HG03442 (cell line): ENCODE measurements at regions not wholly inside any gene's neighbourhood (a gene's known extent, or its start where the extent isn't known, plus 50 kb on each side); places are given as distances from the start of the nearest gene placed in this dataset.
"Not testable (repeated sequence)": the region's sequence is repeated elsewhere in the genome, so short reads cannot be mapped to it uniquely, and the experiment has no call there.

ENCODE experiments used
- ATAC-seq: cut with Tn5 transposase; IDR thresholded peaks from one replicate; pipeline ENCODE4 v1.9.1; 2021; ENCODE audit warnings: mild to moderate bottlenecking, moderate library complexity; ENCODE audit not compliant: unreplicated experiment

DNA sequence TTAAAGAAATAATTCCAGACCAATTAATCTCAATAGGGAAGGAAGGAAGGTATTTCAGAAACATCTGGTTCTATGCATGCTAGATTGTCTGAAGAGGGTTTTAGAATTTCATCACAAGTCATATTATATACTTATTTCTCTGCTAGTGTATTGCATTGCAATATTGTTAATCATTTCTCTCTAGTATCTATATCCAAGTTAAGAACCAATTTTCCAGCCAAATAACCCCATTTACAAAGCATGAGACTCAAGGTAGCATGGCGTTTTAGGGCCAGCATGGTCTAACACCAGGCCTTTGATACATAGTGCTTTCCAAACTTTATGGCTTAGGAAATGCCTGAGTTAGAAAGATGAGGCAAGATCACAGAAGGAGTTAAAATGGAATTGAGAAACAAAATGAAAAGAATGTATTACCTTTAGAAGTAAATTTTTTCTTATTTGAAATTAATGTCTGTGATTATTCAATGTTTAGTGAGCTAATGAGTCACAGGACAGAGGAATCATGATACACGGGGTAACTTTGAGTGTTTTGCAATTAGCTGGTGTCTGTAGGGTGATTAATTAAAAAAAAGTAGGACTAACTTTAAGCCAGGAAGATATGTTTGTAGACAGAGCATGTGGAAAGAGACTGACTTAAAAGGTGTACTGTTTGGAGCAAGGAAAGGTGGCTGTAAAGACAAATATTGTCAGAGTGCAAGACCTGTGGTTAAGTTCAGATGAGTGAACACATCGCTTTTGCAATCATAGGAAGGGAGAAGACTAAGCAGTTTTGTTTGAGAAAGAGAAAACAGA, 1006.2 kb upstream of the CITED2 start:
- ATAC-seq = no peak

- ATAC-seq = no peak
Measured at GRCh38 chr6:140379919-140380318, 1005.5 kb upstream of the CITED2 start.

DNA sequence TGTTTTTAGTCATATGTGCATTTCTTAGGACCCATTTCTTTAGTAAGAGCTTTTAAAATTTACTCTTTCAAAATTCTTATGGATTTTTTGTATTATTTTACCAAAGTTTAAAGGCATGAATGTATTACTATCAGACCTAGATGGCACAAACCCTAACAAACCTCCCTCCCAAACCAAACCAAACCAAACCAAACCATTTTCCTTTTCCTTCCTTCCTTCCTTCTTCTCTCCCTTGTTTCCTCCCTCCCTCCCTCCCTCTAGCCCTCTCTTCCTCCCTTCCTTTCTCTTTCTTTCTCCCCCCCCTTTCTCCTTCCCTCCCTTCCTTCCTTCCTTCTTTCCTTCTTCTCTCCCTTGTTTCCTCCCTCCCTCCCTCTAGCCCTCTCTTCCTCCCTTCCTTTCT, 1001.8 kb upstream of the CITED2 start:
- no peak for ATAC-seq

DNA sequence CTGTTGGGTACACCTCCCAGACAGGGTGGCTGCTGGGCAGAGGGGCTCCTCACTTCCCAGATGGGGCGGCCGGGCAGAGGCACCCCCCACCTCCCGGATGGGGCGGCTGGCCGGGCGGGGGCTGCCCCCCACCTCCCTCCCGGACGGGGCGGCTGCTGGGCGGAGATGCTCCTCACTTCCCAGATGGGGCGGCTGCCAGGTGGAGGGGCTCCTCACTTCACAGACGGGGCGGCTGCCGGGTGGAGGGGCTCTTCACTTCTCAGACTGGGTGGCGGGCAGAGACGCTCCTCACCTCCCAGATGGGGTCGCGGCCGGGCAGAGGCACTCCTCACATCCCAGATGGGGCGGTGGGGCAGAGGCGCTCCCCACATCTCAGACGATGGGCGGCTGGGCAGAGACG, 999.3 kb upstream of the CITED2 start:
- ATAC-seq = not testable (repeated sequence)

- no peak for ATAC-seq
Measured at GRCh38 chr6:140372064-140372463, 997.6 kb upstream of the CITED2 start.

DNA sequence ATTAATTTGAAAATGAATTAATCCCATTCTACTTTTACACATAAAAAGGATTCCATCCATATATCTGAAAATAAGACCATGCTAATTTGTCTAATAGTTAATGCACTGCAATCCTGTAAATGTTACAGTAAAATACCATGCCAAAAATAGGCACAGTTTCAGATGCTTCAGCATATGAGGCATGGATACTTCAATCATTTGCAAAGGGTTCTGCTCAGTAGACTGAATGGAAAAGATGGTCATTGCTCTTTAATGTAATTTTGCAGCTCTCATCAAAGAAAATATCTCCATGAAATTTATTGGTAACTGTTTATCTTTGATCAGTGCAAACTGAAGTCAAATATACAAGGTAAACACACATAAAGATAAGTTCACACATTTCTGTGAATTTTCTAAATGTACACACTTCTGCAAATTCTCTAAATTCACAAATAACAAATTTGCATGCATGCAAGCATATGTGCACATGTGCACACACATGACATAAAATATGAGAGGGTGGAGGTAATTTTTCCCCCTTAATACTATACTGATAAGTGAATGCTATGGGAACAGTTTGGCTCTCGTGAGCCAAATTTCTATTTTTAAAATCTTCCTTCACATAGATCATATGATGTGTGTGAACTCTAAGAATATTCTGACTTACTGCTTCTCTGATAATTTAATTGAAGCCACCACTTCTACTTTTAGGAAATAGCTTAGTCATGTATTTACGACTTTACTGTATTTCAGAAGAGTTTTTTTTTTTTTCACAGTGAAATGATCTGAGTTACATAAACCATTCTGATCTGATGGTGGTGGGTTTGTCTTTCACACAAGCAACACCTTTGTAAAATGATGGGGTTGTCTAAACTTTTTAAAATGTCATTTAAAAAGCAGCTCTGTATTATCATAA, 996.8 kb upstream of the CITED2 start:
- ATAC-seq = no peak

DNA sequence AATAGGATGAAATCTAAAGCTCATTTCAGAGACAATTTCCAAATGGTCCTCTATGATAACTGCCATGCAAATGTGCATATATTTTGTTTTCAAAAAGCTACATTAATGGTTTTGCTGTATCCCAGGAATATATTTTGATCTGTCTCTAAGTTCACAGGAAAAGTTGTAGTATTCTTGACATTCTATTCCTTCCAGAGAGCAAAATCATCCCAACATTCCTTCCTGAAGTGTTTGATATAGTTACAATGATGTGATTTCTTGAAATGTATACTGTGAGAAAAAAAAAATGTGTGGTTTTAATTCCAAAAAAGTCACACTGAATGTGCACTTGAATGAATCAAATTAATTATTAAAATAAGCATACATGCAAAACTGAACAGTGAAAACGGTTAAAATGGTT, 996.0 kb upstream of the CITED2 start:
- ATAC-seq = no peak

- no peak for ATAC-seq
Measured at GRCh38 chr6:140366991-140367390, 992.5 kb upstream of the CITED2 start.

GRCh38 chr6:140364916-140365315, 990.5 kb upstream of the CITED2 start:
- no peak for ATAC-seq

GRCh38 chr6:140360651-140361050, 986.2 kb upstream of the CITED2 start:
- ATAC-seq = no peak

DNA sequence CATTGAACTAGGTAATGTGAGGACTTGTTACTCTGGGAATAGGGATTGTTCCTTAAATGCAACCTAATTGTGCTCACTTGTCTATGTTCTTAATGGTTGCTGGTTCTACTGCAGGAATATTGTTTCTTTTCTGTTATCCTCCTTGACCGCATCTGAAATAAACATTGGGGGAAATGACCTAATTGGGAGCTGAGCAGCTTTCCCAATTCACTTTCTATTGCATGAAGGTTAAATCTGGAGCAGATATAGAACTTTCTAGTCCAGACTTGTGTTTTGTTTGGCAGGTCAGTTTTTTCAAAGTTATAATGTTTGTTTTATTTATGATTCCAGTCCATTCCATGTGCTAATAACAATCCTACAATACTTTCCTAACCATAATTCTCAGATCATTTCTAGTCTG, 981.0 kb upstream of the CITED2 start:
- ATAC-seq = no peak

DNA sequence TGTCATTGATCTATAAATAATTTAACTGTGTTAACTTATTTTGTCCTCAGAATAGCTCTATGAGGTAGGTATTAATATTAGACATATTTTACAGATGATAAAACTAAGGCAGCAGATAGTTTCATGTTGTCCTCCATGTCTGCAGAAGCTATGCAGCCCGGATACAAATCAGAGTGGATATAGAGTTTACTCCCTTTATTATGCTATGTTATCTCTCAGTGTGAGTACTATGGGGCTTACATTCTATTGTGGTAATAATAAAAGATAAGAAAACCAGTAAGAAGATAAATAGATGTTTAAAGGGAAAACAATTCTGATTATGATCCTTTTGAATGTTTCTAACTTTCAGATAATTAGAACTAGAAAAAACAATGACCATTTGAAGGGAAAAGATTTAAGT, 979.8 kb upstream of the CITED2 start:
- ATAC-seq = no peak

GRCh38 chr6:140353536-140353935, 979.1 kb upstream of the CITED2 start:
- no peak for ATAC-seq

- ATAC-seq = no peak
Measured at GRCh38 chr6:140346428-140346827, 972.0 kb upstream of the CITED2 start.

DNA sequence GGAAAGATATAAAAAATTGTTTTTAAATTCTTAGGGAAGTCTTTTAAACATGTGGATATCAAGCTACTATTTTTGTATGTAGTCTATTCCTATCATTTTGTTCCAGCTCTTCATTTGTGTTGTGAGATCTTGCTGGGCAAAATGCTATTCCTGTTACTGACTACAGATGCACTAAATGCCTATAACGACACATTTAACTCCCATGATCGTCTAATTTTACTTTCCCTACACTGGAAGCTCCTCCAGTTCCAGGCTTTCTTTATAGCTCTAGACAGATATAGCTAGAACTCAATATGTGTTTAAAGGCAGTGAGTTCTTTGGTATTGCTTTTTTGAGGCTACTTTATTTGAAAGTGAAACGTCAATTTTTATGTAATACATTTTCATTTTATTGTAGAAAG, 971.5 kb upstream of the CITED2 start:
- ATAC-seq = no peak

DNA sequence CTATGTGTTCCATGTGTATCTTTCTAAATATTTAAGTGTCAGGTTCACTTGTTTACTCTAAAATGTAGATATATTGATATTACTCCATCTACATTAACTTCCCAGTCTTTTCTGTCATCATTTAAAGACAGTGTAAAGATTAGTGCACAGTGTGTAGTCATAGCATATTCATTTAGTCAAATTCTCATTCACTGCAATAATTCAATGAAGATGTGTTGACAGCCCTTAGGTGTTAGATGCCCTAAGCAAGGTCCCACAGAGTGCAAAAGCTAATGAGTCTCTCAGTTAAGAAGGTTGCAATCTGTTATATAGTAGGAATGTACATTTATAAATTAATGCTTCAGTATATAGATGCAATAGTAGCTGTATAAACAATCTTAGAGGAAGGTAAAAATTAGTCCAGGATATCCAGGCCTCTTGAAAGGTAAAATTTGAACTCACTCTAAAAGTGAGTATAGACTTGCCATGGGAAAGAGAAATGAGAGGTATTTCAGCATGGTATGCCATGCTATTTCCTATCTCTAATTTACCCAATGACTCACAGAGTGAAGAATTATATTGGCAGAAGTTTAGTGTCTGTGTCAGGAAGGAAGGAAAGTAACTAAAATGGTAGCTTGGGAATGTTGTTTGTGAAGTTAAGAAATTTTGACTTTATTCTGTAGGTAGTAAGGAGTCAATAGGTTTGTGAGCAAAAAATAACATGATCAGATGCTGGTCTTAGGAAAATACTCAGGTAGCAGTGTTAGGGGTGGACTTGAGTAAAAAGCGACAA, 969.9 kb upstream of the CITED2 start:
- no peak for ATAC-seq

DNA sequence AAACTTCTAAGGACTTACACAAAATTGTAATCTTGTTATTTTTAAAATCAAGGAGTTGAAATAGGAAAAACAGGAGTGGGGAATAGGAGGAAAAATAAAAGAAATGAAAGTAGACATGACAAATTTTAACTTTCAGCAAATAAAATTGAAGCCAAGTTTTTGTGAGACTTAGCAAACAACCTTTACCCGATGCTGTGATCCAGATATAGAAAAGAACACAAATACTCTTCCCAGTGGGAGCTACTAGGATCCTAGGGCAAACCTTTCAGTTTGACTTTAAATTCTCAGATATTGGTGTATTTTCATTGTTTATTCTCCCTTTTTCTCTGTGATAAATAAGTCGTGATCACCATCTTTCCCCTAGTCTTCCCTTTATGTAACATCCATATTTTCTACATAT, 968.7 kb upstream of the CITED2 start:
- ATAC-seq = no peak

GRCh38 chr6:140341272-140341671, 966.8 kb upstream of the CITED2 start:
- ATAC-seq = no peak

GRCh38 chr6:140340795-140341194, 966.3 kb upstream of the CITED2 start:
- no peak for ATAC-seq

DNA sequence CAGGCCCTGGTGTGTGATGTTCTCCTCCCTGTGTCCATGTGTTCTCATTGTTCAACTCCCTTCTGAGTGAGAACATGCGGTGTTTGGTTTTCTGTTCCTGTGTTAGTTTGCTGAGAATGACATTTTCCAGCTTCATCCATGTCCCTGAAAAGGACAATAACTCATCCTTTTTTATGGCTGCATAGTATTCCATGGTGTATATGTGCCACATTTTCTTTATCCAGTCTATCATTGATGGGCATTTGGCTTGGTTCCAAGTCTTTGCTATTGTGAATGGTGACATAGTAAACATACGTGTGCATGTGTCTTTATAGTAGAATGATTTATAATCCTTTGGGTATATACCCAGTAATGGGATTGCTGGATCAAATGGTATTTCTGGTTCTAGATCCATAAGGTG, 964.6 kb upstream of the CITED2 start:
- not testable (repeated sequence) for ATAC-seq

- ATAC-seq = no peak
Measured at GRCh38 chr6:140321891-140322290, 947.4 kb upstream of the CITED2 start.
